ENCODE measurements at regions not wholly inside any gene's neighbourhood (a gene's known extent, or its start where the extent isn't known, plus 50 kb on each side); places are given as distances from the start of the nearest gene placed in this dataset.

DNA sequence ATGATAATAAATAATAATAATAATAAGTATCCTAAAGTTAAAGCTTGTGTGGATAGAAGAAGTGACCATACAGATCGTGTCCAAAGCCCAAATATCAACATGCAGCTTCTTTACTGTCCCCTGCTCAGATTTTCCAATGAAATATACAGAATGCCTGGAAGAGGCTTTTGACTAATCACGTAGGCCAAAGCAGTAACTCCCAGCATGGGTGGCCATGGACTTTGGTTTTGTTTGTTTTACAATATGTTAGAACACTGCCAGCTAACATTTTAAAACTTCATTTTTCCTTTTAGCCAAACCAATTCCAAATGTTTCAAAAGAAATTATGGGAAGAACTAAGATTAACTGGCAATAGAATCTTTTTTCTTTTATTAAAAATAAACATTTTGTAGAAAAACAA lies 400.0 kb upstream of the FLRT2 start:
- ChIA-PET POLR2A (interaction anchor here (0.6 to 1.1 kb wide), 2 partner anchors 693 to 1807 kb away, joined by 3 read pairs; no protein-coding TSS in a partner anchor), CTCF (interaction anchor here (0.6 to 1.8 kb wide), 7 partner anchors 174 to 1829 kb away, joined by 3 to 7 read pairs (median 3); no protein-coding TSS in a partner anchor)
- TF ChIP-seq, protein P1, sequence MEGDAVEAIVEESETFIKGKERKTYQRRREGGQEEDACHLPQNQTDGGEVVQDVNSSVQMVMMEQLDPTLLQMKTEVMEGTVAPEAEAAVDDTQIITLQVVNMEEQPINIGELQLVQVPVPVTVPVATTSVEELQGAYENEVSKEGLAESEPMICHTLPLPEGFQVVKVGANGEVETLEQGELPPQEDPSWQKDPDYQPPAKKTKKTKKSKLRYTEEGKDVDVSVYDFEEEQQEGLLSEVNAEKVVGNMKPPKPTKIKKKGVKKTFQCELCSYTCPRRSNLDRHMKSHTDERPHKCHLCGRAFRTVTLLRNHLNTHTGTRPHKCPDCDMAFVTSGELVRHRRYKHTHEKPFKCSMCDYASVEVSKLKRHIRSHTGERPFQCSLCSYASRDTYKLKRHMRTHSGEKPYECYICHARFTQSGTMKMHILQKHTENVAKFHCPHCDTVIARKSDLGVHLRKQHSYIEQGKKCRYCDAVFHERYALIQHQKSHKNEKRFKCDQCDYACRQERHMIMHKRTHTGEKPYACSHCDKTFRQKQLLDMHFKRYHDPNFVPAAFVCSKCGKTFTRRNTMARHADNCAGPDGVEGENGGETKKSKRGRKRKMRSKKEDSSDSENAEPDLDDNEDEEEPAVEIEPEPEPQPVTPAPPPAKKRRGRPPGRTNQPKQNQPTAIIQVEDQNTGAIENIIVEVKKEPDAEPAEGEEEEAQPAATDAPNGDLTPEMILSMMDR (IDR thresholded peaks at IDR 0.05; ENCODE audit: unreplicated experiment), result no peak
- Mint-ChIP-seq H3K27me3 (ENCODE audit: insufficient read depth, unreplicated experiment) (no peaks in the 10 kb centered on the region), H3K27ac (ENCODE audit: low read depth, unreplicated experiment) (no peak overlapping the region), H3K36me3 (ENCODE audit: insufficient read depth, unreplicated experiment) (no peaks in the 10 kb centered on the region), H3K4me1 (ENCODE audit: insufficient read depth, unreplicated experiment) (no peaks in the 10 kb centered on the region), H3K4me3 (ENCODE audit: unreplicated experiment) (no peak overlapping the region), H3K9me3 (ENCODE audit: unreplicated experiment) (no peaks in the 10 kb centered on the region)
- intact Hi-C loops (cut with micrococcal nuclease), result loop anchor here (5.0 kb wide), 1 partner anchor 1123 kb away; no protein-coding TSS in a partner anchor
- no peak for DNase-seq (ENCODE audit: unreplicated experiment)
- no TSS peak for BruUV-seq (replicated peaks)

DNA sequence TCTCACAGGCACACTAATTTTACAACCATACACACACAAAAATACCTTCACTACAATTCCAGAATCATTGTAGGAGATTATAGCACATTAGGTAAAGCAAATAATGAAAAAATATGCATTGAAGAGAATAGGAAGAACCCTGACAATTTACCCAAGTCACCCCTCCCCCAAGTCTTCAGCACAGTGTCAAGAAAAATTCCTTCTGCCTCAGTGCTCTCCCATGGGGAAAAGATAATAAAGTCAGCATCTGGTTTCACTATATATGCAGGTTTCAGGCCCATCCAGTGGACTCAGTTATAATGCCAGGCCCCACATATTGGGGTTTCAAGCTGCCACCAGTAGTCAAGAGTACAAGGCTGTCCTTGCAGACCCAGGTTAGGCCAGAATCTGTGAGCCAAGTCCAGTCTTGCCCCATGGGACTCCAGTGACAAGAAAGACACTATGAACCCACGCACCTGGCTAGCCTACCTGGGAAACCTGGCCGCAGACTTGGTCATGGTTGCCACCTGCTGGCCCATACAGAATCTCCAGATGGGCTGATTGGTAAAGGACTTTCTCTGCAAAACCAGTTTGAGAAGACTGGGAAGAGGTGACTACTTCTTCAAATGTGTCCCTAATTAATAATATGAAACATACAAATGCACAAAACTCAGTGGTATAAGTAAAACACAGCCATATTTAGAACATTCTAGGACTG lies 398.6 kb upstream of the FLRT2 start:
- BruUV-seq (replicated peaks), result no TSS peak
- peak; percentile 48 for DNase-seq (ENCODE audit: unreplicated experiment)
- intact Hi-C loops (cut with micrococcal nuclease), result loop anchor here (1.0 to 5.0 kb wide), 3 partner anchors 397 to 1143 kb away; no protein-coding TSS in a partner anchor

GRCh38 chr14:85142982-85143381 lies 387.0 kb upstream of the FLRT2 start:
- TF ChIP-seq, protein P1 (IDR thresholded peaks at IDR 0.05; ENCODE audit: unreplicated experiment), result no peak
- H3K27ac Mint-ChIP-seq (ENCODE audit: low read depth, unreplicated experiment), result no peak overlapping the region
- peaks cover 6% of the 10 kb centered on the region for H3K9me3 Mint-ChIP-seq (ENCODE audit: unreplicated experiment)
- H3K4me1 Mint-ChIP-seq (ENCODE audit: insufficient read depth, unreplicated experiment), result no peaks in the 10 kb centered on the region
- H3K36me3 Mint-ChIP-seq (ENCODE audit: insufficient read depth, unreplicated experiment), result no peaks in the 10 kb centered on the region
- ChIA-PET CTCF (no interaction called here), POLR2A (no interaction called here)
- intact Hi-C loops (cut with micrococcal nuclease), result no loop called here
- DNase-seq (ENCODE audit: unreplicated experiment), result no peak
- no peak overlapping the region for H3K4me3 Mint-ChIP-seq (ENCODE audit: unreplicated experiment)
- no peaks in the 10 kb centered on the region for H3K27me3 Mint-ChIP-seq (ENCODE audit: insufficient read depth, unreplicated experiment)
- no TSS peak for BruUV-seq (replicated peaks)

More for the DNA sequence above, 398.6 kb upstream of the FLRT2 start:
- POLR2A ChIA-PET, result interaction anchor here (1.1 kb wide), 1 partner anchor 1808 kb away, joined by 3 read pairs; no protein-coding TSS in a partner anchor
- Mint-ChIP-seq H3K9me3 (ENCODE audit: unreplicated experiment) (no peaks in the 10 kb centered on the region), H3K36me3 (ENCODE audit: insufficient read depth, unreplicated experiment) (no peaks in the 10 kb centered on the region), H3K27ac (ENCODE audit: low read depth, unreplicated experiment) (no peak overlapping the region), H3K27me3 (ENCODE audit: insufficient read depth, unreplicated experiment) (no peaks in the 10 kb centered on the region), H3K4me3 (ENCODE audit: unreplicated experiment) (no peak overlapping the region), H3K4me1 (ENCODE audit: insufficient read depth, unreplicated experiment) (no peaks in the 10 kb centered on the region)
- CTCF ChIA-PET, result interaction anchor here (0.6 to 1.8 kb wide), 10 partner anchors 13 to 1831 kb away, joined by 3 to 7 read pairs (median 3); no protein-coding TSS in a partner anchor
- TF ChIP-seq, protein P1 (IDR thresholded peaks at IDR 0.05; ENCODE audit: unreplicated experiment), result peak; percentile 53

DNA sequence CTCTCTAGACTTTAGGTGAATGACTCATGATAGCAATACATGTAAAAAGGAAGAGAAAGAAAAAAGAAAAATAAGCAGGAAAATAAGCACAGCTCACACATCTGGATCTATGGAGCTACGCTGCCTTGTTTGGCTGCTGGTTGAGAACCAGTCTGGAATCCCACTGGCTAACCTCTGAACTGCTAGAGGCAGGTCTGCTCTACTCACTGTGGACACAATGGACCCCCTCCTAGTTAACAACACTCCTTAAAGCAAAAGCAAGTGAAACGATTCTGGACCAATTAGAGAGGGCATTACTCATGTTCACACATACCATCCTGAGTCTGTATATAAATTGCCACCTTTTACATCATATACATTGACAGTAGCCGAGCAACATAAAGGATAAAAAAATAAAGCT lies 383.2 kb upstream of the FLRT2 start:
- H3K4me1 Mint-ChIP-seq (ENCODE audit: insufficient read depth, unreplicated experiment), result no peaks in the 10 kb centered on the region
- POLR2A ChIA-PET, result no interaction called here
- CTCF ChIA-PET, result no interaction called here
- H3K4me3 Mint-ChIP-seq (ENCODE audit: unreplicated experiment), result no peak overlapping the region
- BruUV-seq (replicated peaks), result no TSS peak
- no peaks in the 10 kb centered on the region for H3K27me3 Mint-ChIP-seq (ENCODE audit: insufficient read depth, unreplicated experiment)
- TF ChIP-seq, protein P1 (IDR thresholded peaks at IDR 0.05; ENCODE audit: unreplicated experiment), result no peak
- peaks cover 6% of the 10 kb centered on the region for H3K9me3 Mint-ChIP-seq (ENCODE audit: unreplicated experiment)
- no peak overlapping the region for H3K27ac Mint-ChIP-seq (ENCODE audit: low read depth, unreplicated experiment)
- intact Hi-C loops (cut with micrococcal nuclease), result no loop called here
- DNase-seq (ENCODE audit: unreplicated experiment), result no peak
- H3K36me3 Mint-ChIP-seq (ENCODE audit: insufficient read depth, unreplicated experiment), result no peaks in the 10 kb centered on the region
